NCI-H774 (cell line): ENCODE measurements at regions not wholly inside any gene's neighbourhood (a gene's known extent, or its start where the extent isn't known, plus 50 kb on each side); places are given as distances from the start of the nearest gene placed in this dataset.

Experiments
- DNase-seq: peaks from one replicate; lab custom pipeline; 2025; lab: John Stamatoyannopoulos, UW

DNA sequence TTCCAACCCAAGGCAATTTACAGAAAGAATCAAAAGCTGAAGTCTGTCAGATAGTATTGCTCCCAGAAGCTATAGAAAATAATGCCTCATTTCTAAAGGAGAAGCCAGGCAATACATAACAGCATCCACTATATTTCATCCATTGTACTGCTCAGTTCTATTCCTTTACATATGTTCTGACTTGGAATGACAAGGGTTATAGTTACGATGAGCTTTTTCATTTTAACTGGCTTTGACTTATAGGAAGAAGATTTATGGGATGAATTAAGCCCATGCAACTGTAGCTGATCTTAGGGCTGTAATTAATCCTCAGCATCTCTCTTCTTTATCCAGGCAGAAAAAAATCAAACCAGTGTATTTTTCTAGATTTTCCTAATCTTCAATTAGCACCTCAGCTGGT lies 676.3 kb upstream of the CCDC54 start:
- no peak for DNase-seq

DNA sequence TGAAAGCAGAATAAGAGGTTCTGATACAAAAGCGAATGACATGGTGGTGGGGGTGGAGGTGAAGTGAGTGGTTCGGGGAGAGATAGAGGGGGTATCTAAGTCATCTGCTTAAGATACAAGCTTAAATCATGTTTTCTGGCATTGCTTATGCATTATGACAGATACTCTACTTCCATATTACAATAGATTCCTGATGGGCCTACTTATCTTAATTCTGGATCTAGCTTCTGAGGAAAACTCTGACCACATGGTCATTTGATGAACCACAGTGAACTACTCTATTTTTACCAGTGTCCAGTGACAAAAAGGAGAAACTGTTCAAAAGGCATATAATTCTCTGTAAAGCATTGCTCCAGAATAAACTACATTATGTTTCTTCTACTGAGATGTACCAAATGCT lies 673.7 kb upstream of the CCDC54 start:
- no peak for DNase-seq

DNA sequence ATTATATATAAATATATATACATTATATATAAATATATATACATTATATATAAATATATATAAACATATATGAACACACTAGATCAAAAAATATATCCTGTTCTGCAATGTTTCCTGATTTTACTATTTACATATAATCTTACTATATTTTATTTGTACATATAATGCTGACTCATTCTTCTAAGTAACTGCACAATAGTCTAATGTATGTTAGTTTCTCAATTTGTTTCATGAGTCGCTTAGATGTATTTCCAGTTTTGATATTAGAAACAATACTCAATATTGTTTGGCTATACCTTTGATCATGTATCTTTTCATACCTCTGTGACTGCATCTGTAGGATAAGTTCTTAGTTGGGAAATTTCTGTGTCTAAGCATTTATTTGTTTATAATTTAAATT lies 669.9 kb upstream of the CCDC54 start:
- DNase-seq = no peak

GRCh38 chr3:106710596-106710995 lies 666.6 kb upstream of the CCDC54 start:
- DNase-seq = no peak

DNA sequence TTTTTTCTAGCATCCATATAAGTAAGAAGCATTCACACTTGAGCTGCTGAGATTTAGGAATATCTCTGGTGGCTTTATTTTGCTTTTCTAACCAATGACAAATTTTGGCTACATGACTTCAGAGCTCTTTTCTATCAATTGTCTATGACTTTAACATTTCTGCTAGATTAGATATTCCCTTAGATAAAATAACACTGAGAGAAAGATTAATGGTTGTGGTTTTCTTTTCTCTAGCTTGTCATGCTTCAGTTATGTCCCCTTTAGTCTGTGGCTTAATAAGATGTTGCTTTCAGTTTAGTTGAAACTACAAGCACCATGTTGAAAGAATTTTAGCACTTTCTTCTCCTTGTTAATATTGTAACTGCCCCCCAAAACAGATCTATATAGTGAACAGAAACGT lies 665.6 kb upstream of the CCDC54 start:
- no peak for DNase-seq

- no peak for DNase-seq
Measured at GRCh38 chr3:106714400-106714799, 662.8 kb upstream of the CCDC54 start.

GRCh38 chr3:106715286-106715685 lies 662.0 kb upstream of the CCDC54 start:
- no peak for DNase-seq

DNA sequence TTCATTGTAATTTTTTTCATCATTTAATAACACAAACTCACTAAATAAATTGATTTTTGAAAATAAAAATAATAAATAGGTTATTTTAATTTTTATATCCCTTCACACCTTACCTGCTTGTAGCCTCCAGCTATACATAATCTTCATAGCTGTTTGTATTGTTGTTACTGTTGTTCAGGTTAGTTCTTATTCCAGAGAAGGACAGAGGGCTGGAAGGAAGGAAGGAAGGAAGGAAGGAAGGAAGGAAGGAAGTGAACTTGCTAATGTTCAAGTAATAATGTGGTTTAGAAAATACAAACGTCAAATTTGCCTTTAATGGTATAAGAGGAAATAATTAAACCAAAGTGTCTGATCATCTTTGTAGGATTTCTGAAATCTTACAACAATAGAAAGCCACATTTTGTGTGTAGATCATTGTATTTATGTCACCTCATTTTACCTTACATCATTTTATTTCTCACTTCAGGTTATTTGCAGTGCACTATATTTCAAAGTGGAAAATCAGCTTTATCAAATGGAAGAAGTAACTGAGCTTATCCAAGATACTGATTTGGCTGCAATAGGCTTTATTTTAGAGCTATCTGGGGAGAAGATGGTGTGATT lies 660.0 kb upstream of the CCDC54 start:
- no peak for DNase-seq

DNA sequence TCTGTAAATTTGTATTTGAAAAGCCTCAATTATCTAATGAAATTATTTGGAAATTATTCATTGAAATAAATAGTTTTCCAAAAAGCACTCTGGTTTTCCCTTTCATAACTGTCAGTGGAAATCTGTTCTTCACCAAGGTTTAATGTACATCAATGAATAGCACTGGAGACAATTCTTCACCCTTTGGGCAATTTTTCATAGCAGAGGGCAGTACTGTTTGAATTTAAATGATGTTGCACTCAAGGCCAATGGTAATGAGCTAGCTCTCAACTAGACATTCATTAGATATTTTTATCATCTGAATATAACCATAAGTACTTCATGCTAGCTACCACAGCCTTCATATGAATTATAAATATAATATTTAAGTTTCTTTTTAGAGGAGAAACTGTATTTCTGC lies 658.2 kb upstream of the CCDC54 start:
- no peak for DNase-seq

- no peak for DNase-seq
Measured at GRCh38 chr3:106719583-106719982, 657.7 kb upstream of the CCDC54 start.

GRCh38 chr3:106720510-106720909 lies 656.7 kb upstream of the CCDC54 start:
- no peak for DNase-seq

GRCh38 chr3:106725566-106725965 lies 651.7 kb upstream of the CCDC54 start:
- DNase-seq = no peak

DNA sequence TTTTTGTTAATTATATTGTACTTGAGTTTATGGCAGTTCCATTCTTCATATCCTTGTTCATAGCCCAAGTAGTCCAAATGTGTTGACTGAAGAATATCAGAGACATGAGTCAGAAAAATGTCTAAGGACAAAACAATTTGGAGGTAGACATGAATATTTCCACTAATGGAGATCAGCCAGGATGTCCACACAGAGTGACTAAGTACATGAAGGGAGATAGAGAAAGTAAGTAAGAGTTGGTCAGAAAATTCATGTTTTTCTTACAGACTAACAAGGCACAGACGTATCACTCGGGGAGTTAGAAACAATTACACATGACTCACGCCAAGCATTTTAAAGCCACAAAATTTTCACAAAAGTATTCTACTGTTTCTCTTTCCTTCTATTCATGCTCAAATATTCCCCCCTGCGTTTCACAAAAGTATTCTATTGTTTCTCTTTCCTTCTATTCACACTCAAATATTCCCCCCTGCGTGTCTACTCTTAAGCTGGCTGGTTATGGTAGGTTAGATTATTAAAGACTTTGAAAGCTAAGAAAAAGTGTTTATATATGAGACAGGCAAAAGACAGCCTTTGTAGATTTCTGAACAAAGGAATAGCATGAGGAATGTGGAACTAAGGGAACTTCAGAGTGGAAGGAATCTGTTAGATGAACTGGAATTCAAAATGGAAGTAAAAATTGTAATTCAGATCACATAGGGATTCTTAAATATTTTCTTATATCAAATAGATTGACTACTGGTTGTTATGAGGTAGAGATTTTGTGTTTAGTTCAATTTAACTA lies 648.7 kb upstream of the CCDC54 start:
- no peak for DNase-seq

DNA sequence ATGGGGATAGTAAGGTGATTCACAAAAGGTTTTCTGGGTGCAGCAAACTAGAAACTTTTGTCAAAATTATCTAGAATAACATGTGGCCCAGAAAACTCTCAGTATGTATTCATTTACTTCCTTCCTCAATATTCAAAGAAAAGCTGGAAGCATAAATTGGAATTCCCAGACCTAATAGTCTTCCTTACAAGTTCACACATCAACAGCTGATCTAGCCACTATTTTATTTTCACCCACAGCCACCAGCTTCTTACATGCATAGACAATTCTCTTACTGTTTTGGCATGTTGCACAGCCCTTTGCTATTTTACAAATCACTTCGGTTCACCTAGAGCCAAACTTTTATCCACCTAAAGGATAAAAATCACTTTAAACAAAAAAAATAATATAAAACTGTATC lies 647.8 kb upstream of the CCDC54 start:
- no peak for DNase-seq

DNA sequence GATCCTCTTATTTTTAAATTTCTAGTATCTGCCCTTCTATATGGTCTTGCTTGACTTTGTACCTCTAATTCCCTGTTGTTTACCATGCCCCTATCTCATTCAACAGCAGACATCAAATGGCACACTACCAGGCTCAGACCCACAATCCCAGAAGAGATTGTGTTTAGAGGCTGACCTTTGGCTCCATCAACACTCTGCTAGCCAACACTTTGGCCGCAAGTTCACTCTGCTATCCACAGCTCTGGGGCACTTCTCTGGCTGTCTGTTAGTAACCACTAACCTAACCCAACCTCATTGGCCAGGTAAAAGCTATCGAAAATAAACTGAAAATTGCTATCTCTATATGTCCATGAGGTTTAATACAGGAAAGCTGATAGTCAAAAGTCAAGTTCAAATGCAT lies 646.0 kb upstream of the CCDC54 start:
- DNase-seq = no peak

GRCh38 chr3:106734712-106735111 lies 642.5 kb upstream of the CCDC54 start:
- no peak for DNase-seq

DNA sequence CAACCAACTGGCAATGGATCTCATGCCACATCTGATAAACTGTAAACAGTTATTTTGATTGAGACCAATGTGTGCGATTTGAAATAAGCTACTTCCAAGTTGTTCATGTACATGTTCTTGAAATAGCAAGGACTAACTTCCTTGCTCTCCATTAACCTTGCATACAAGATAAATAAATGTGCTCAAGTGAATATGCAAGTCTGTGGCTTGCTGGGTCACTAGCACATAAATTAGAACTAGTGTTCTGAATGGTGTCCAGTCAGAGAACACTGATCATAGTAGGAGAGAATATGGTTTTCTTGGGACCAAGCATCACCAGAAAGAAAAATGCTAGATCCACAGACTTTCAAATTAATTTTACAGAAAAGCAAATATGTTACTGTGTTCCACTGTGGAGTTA lies 640.0 kb upstream of the CCDC54 start:
- DNase-seq = no peak

GRCh38 chr3:106740116-106740515 lies 637.1 kb upstream of the CCDC54 start:
- no peak for DNase-seq

DNA sequence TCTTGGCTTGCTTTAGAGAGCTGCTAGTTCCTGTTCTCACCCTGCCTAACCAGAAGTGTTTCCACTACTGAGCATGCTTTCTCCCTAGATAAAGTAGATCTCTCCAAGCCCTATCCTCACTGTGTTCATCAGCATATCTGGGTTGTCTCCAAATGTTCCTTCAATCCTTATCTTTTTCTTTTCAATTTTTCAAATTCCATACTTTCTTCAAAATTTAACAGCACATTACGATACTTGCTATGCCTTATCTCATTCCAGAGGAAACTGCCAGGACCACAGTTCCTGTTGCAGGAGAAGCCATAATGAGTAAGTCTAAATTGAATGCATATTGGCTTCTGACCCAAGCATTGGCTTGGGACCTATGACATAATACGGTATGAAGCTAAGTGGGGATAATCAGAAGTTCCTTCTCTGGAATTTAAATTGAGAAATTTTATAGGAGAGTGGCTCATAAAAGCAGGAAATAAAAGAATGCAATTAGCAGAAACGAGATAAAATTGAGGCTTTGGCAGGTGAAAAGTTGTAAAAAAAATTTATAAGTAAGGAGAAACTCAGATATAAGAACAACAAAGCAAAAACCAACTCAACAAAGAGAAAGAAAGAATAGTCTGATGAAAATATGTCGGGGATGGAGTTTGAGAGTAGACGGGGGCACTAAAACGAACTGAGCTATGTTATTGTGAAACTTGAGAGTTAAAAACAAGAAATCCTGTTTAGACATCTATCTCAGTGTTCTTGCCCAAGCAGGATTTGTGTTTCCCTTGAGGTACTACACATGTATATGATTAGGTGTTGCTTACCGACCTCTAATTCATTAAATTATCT lies 631.7 kb upstream of the CCDC54 start:
- no peak for DNase-seq

DNA sequence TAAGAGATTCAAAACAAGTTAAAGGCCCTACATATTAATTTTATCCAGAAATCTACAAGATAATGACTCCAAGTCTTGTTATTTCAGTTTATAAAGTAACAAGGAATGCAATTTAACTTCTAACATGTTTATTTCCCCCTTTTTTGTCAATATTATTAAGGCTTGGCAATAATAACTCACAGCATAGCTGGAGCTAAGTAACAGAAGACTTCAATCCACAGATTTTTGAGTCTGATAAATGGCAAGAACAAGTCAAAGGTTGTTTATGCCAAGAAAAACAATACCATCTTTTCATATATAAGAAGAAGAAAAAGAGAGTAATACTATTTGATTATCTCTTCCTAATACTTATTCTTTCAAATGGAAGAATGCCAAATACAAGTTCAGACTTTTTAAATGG lies 631.0 kb upstream of the CCDC54 start:
- DNase-seq = no peak

GRCh38 chr3:106748472-106749262 lies 628.6 kb upstream of the CCDC54 start:
- no peak for DNase-seq

GRCh38 chr3:106750092-106750491 lies 627.1 kb upstream of the CCDC54 start:
- no peak for DNase-seq
